KMS-11 (cell line): ENCODE measurements at regions not wholly inside any gene's neighbourhood (a gene's known extent, or its start where the extent isn't known, plus 50 kb on each side); places are given as distances from the start of the nearest gene placed in this dataset.

Source experiments
- H2AFZ ChIP-seq: fragments of 200-600 bp; sonication (generic); 2 replicates; pipeline ENCODE4 v1.6.1; 2016; ENCODE audit warnings: antibody characterized with exemption, mixed run types, low read depth
- H3K27ac ChIP-seq: fragments of 200-600 bp; sonication (generic); 2 replicates; pipeline ENCODE4 v1.6.1; 2016; ENCODE audit warnings: mild to moderate bottlenecking, mixed run types
- H3K27me3 ChIP-seq: fragments of 200-600 bp; sonication (generic); 2 replicates; pipeline ENCODE4 v1.6.1; 2017; ENCODE audit warnings: mild to moderate bottlenecking, low read depth, mixed run types, moderate library complexity; ENCODE audit not compliant: insufficient read depth
- H3K36me3 ChIP-seq: fragments of 200-600 bp; sonication (generic); 2 replicates; pipeline ENCODE4 v1.6.1; 2017; ENCODE audit warnings: mild to moderate bottlenecking, mixed run types; ENCODE audit not compliant: insufficient read depth
- H3K4me1 ChIP-seq: fragments of 200-600 bp; sonication (generic); 2 replicates; pipeline ENCODE4 v1.6.1; 2016; ENCODE audit warnings: mild to moderate bottlenecking, low read depth, mixed run types; ENCODE audit not compliant: poor library complexity, severe bottlenecking
- H3K4me2 ChIP-seq: fragments of 200-600 bp; sonication (generic); 2 replicates; pipeline ENCODE4 v1.7.0; 2016; ENCODE audit warnings: mild to moderate bottlenecking, mixed run types
- H3K4me3 ChIP-seq: fragments of 200-600 bp; sonication (generic); IDR thresholded peaks from 2 replicates; pipeline ENCODE4 v1.6.1; 2017; ENCODE audit warnings: low read depth, low read length, mixed read lengths; ENCODE audit not compliant: insufficient read depth
- H3K79me2 ChIP-seq: fragments of 200-600 bp; sonication (generic); 2 replicates; pipeline ENCODE4 v1.6.1; 2016; ENCODE audit warnings: low read depth, mixed run types; ENCODE audit not compliant: insufficient read depth
- H3K9ac ChIP-seq: fragments of 200-600 bp; sonication (generic); 2 replicates; pipeline ENCODE4 v1.6.1; 2016; ENCODE audit warnings: mild to moderate bottlenecking, mixed run types
- H4K20me1 ChIP-seq: fragments of 200-600 bp; sonication (generic); 2 replicates; pipeline ENCODE4 v1.6.1; 2016; ENCODE audit warnings: mild to moderate bottlenecking, mixed run types; ENCODE audit not compliant: insufficient read depth
- CTCF ChIP-seq: fragments of 200-600 bp; sonication (generic); conservative IDR thresholded peaks from 2 replicates; pipeline ENCODE4 v1.6.1; 2017; ENCODE audit warnings: low read depth, mild to moderate bottlenecking, antibody characterized with exemption, low read length, moderate library complexity, mixed read lengths

- no peaks in the 10 kb centered on the region for H4K20me1 ChIP-seq
- H3K4me3 ChIP-seq: no peak overlapping the region
- H3K4me1 ChIP-seq: no peaks in the 10 kb centered on the region
- H3K79me2 ChIP-seq: no peaks in the 10 kb centered on the region
- TF ChIP-seq CTCF: no peak
- no peaks in the 10 kb centered on the region for H3K36me3 ChIP-seq
- H3K27me3 ChIP-seq: peaks cover 18% of the 10 kb centered on the region; the same call in 1 of the 2 replicates
- no peak overlapping the region for H3K9ac ChIP-seq
- no peak overlapping the region for H3K4me2 ChIP-seq
- no peak overlapping the region for H2AFZ ChIP-seq
- no peak overlapping the region for H3K27ac ChIP-seq
These were observed 478.4 kb downstream of the BRD1 start for GRCh38 chr22:49349181-49349835.

- Histone ChIP-seq H3K79me2 (no peaks in the 10 kb centered on the region), H3K4me3 (no peak overlapping the region), H3K27ac (no peak overlapping the region), H4K20me1 (no peaks in the 10 kb centered on the region), H2AFZ (no peak overlapping the region), H3K9ac (no peak overlapping the region), H3K27me3 (peaks cover 15% of the 10 kb centered on the region; the same call in 1 of the 2 replicates), H3K36me3 (no peaks in the 10 kb centered on the region), H3K4me1 (no peaks in the 10 kb centered on the region), H3K4me2 (no peak overlapping the region)
- TF ChIP-seq CTCF: no peak
These were observed 479.0 kb downstream of the BRD1 start for GRCh38 chr22:49348631-49349030.

GRCh38 chr22:49347376-49347775 lies 480.3 kb downstream of the BRD1 start:
- no peak overlapping the region for H3K9ac ChIP-seq
- H3K4me3 ChIP-seq: no peak overlapping the region
- no peaks in the 10 kb centered on the region for H4K20me1 ChIP-seq
- no peak overlapping the region for H2AFZ ChIP-seq
- H3K36me3 ChIP-seq: no peaks in the 10 kb centered on the region
- H3K27me3 ChIP-seq: peaks cover 13% of the 10 kb centered on the region; the same call in 1 of the 2 replicates
- H3K27ac ChIP-seq: no peak overlapping the region
- no peaks in the 10 kb centered on the region for H3K79me2 ChIP-seq
- no peaks in the 10 kb centered on the region for H3K4me1 ChIP-seq
- no peak for TF ChIP-seq CTCF
- H3K4me2 ChIP-seq: no peak overlapping the region

- H3K4me3 ChIP-seq: no peak overlapping the region
- no peaks in the 10 kb centered on the region for H3K4me1 ChIP-seq
- peaks cover 4% of the 10 kb centered on the region; the same call in 1 of the 2 replicates for H3K27me3 ChIP-seq
- no peaks in the 10 kb centered on the region for H3K36me3 ChIP-seq
- no peak overlapping the region for H3K27ac ChIP-seq
- no peak overlapping the region for H2AFZ ChIP-seq
- H3K9ac ChIP-seq: no peak overlapping the region
- no peak for TF ChIP-seq CTCF
- H3K79me2 ChIP-seq: no peaks in the 10 kb centered on the region
- H3K4me2 ChIP-seq: no peak overlapping the region
- no peaks in the 10 kb centered on the region for H4K20me1 ChIP-seq
These were observed 481.8 kb downstream of the BRD1 start for GRCh38 chr22:49345896-49346295.
